ENCODE measurements at regions not wholly inside any gene's neighbourhood (a gene's known extent, or its start where the extent isn't known, plus 50 kb on each side); places are given as distances from the start of the nearest gene placed in this dataset.

DNA sequence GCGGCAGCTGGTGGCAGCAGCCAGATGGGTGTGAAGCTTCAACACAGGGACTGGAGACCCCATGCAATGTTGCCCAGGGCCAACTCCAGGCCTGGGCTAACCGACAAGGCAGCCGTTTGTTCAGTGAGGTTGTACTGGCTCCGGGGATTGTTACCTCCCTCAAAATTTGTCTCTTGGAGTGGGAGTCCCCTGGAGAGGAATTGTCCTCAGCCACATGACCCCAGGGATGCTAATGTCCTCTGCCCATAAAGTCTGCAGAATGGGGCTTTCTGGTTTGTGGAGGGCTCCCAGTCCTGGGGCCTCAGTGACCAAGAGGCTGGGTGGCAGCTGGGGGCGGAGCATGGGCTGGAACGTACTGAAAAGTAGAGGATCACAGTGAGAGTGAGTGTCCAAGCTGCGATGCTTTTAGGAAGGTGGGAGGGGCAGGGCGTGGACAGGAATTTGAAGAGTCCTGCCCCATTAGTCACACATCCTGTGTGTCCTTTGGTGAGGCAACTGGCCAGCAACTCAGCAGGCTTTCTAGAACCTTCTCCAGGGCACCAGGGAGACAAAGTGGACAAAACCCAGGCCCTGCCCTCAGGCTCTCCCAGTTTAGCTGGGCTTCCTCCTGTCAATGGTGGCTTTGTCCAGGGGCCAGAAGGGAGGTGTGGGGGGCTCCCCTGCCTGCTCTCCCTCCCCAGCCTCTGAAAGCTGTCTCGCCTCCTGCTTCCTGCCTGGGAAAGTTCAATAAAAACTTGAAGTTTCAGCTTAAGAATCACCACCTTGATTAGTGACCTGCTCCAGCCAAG, 114.0 kb downstream of the NSG2 start:
- H3K4me3 ChIP-seq (ENCODE audit: control insufficient read depth, low read depth, low read length) = no peak overlapping the region
- DNase-seq (ENCODE audit: low read depth) = peak; percentile 27
- TF ChIP-seq, protein P1, sequence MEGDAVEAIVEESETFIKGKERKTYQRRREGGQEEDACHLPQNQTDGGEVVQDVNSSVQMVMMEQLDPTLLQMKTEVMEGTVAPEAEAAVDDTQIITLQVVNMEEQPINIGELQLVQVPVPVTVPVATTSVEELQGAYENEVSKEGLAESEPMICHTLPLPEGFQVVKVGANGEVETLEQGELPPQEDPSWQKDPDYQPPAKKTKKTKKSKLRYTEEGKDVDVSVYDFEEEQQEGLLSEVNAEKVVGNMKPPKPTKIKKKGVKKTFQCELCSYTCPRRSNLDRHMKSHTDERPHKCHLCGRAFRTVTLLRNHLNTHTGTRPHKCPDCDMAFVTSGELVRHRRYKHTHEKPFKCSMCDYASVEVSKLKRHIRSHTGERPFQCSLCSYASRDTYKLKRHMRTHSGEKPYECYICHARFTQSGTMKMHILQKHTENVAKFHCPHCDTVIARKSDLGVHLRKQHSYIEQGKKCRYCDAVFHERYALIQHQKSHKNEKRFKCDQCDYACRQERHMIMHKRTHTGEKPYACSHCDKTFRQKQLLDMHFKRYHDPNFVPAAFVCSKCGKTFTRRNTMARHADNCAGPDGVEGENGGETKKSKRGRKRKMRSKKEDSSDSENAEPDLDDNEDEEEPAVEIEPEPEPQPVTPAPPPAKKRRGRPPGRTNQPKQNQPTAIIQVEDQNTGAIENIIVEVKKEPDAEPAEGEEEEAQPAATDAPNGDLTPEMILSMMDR (conservative IDR thresholded peaks at IDR 0.05; ENCODE audit: control insufficient read depth, insufficient read depth, low read depth, low read length) = no peak

DNA sequence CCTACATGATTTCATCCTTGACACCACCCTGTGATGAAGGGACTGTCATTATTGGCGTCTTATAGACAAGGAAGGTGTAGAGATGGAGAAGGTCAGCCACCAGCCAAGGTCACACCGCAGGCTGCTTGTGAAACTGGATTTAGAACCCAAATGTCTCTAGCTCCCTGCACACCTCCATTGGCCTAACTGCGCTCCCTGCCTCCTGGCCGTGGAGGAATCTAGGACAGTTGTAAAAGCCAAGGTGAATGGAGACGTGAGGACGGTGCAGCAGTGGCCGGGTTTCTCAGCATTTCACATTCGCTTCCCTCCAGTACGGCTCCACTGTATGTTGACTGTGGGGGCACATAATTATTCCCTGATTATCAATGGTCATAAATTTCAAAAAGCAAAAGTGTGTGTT, 119.9 kb downstream of the NSG2 start:
- TF ChIP-seq, protein P1 (conservative IDR thresholded peaks at IDR 0.05; ENCODE audit: control insufficient read depth, insufficient read depth, low read depth, low read length) = no peak
- H3K4me3 ChIP-seq (ENCODE audit: control insufficient read depth, low read depth, low read length) = no peak overlapping the region
- DNase-seq (ENCODE audit: low read depth) = no peak

DNA sequence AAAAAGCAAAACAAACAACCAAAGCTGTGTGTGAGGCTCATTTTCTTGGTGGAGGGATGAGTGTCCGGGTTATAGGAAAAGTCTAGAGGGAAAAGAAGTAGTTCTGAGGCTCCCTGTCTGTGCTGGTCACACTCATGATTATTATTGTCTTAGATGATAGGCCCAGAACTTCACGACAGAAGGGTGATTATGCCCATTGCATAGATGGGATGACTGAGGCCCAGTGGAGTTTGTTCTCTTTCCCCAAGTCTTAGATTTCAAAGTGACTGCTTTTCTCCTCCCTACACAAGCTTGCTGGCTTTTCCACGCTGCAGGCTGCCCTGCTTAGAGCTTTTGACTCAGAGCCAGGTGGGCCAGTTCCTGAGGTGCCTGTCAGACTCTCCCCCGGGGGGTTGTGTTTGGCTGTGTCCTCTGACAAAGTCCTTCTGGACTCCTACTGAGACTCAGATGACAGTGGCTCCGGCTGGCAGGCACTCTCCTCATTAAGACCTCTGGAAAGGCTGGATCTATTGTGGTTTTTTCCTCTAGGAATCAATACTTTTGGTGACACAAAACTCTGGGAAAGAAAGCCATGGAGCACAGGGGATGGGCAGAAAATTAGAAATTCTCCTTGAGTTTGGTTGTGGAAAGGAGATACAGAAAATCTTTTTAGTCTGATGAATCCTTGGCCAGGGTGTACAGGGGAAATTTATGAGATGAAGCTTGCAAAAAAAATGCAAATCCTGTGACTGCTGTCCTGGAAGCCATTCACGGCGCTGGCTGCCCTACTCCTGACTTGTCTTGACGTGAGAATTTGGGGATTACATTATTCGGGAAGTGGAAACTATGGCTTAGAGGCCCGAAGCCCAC, 120.9 kb downstream of the NSG2 start:
- no peak for DNase-seq (ENCODE audit: low read depth)
- H3K4me3 ChIP-seq (ENCODE audit: control insufficient read depth, low read depth, low read length) = no peak overlapping the region
- TF ChIP-seq, protein P1 (conservative IDR thresholded peaks at IDR 0.05; ENCODE audit: control insufficient read depth, insufficient read depth, low read depth, low read length) = no peak

DNA sequence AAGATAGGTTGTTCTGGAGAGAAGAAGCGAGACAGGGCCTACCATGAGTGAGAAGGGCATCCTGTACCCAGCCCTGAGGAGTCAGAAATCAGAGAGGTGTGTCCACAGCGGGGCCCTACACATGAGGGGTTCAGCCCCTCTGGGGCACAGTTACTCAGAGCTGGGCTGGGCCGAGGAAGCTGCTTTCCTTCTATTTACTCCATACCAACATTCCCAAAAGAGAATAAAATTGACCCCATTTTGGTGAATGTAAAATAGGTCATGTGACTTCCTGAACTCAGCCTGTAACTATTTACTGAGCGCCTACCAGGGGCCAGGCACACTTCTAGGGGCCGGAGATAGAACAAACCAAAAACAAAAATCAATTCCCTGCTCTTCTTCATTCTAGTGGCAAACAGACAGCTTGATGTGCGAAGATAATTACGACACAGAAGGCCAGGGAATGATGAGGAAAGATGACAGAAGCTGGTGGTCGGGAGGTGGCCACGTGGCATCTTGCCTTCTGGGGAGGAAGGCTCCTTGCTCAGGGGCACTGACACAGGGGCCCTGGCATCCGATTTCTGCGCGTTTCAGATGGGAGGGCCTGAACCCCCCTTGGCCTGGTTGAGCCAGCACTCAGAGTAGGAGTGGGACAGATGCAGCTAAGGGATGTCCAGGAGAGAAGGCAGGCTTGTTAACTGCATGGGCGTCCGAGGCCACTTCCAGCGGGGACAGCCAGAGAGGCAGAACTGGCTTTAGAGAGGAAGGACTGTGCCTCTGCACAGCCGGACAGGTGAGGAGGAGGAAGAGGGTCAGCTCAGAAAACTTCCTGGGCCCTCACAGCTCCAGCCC, 121.8 kb downstream of the NSG2 start:
- no peak overlapping the region for H3K4me3 ChIP-seq (ENCODE audit: control insufficient read depth, low read depth, low read length)
- TF ChIP-seq, protein P1 (conservative IDR thresholded peaks at IDR 0.05; ENCODE audit: control insufficient read depth, insufficient read depth, low read depth, low read length) = no peak
- DNase-seq (ENCODE audit: low read depth) = no peak

DNA sequence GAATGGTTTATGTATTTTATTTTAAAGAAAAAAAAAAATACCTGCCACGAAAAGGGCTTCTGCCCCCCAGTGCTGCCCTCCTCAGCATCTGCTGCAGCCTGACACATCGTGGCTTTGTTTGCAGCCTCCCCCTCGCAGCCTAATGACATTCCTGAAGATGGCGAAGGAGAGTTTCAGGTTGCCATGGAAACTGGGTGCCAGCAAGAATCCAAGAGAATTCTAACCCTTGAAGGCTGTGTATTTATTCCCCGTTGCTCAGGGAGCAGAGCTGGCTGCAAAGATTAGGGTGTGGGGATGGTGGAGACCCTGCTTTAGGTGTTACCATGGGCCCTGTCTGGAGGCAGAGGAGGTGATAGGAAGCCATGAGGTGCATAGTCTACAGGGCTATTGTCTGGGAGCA, 126.6 kb downstream of the NSG2 start:
- TF ChIP-seq, protein P1 (conservative IDR thresholded peaks at IDR 0.05; ENCODE audit: control insufficient read depth, insufficient read depth, low read depth, low read length) = no peak
- DNase-seq (ENCODE audit: low read depth) = no peak
- H3K4me3 ChIP-seq (ENCODE audit: control insufficient read depth, low read depth, low read length) = no peak overlapping the region

DNA sequence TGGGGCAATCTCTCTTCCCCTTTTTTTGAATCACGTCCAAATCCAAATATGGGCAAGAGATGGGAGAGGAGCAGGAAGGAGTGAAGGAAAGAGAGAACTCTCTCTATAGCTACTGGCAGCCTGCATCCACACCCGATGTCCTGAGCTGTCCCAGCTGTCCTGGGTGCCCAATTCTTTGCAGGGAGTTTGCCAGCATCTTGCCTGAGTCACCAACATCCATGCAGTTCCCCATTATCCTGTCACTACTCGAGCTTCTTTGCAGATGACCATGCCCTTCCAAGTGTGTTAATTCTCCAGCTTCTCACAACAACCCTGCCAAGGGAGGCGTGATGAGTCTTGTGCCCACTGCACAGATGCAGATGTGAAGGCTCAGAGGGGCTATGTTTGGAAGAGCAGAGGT, 127.1 kb downstream of the NSG2 start:
- H3K4me3 ChIP-seq (ENCODE audit: control insufficient read depth, low read depth, low read length) = no peak overlapping the region
- DNase-seq (ENCODE audit: low read depth) = no peak
- TF ChIP-seq, protein P1 (conservative IDR thresholded peaks at IDR 0.05; ENCODE audit: control insufficient read depth, insufficient read depth, low read depth, low read length) = no peak

All from fibroblast of mammary gland (primary cell).